ENCODE measurements at regions not wholly inside any gene's neighbourhood (a gene's known extent, or its start where the extent isn't known, plus 50 kb on each side); places are given as distances from the start of the nearest gene placed in this dataset.

DNA sequence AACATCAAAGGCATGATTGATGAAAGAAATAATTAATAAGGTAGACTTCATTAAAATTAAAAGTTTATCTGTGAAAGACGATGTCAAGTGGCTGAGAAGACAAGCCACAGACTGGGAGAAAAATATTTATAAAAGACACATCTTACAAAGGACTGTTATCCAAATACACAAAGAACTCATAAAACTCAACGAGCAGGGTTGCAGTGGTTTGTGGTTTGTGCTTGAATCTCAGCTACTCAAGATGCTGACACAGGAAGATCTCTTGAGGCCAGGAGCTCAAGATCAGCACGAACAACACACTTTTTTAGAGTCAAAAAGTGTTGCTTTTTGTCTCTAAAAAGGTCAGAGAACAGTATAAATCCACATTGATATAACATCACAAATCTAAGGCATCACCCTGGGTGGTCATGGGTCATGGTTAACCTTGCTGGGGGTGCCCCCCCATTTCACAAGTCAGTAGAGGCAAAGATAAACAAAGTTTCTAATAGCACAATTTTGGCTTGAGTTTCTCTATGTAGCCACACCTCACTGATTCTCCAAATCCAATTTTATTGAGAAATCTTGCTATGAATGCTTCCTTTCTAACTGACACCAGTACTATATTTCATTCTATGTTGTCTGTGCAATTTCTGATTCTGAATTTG lies 342.9 kb upstream of the RPS23 start:
- TF ChIP-seq, protein P1, sequence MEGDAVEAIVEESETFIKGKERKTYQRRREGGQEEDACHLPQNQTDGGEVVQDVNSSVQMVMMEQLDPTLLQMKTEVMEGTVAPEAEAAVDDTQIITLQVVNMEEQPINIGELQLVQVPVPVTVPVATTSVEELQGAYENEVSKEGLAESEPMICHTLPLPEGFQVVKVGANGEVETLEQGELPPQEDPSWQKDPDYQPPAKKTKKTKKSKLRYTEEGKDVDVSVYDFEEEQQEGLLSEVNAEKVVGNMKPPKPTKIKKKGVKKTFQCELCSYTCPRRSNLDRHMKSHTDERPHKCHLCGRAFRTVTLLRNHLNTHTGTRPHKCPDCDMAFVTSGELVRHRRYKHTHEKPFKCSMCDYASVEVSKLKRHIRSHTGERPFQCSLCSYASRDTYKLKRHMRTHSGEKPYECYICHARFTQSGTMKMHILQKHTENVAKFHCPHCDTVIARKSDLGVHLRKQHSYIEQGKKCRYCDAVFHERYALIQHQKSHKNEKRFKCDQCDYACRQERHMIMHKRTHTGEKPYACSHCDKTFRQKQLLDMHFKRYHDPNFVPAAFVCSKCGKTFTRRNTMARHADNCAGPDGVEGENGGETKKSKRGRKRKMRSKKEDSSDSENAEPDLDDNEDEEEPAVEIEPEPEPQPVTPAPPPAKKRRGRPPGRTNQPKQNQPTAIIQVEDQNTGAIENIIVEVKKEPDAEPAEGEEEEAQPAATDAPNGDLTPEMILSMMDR (IDR thresholded peaks at IDR 0.05) = no peak
- TF ChIP-seq POLR2AphosphoS5 (IDR thresholded peaks at IDR 0.05) (no peak), POLR2A (IDR thresholded peaks at IDR 0.05; ENCODE audit: low read depth) (no peak), EP300 (IDR thresholded peaks at IDR 0.05) (no peak)
